GM21423 (cell line): ENCODE measurements at regions not wholly inside any gene's neighbourhood (a gene's known extent, or its start where the extent isn't known, plus 50 kb on each side); places are given as distances from the start of the nearest gene placed in this dataset.

Experiments used
- ATAC-seq: cut with Tn5 transposase; IDR thresholded peaks from one replicate; pipeline ENCODE4 v1.9.1; 2021; ENCODE audit warnings: mild to moderate bottlenecking, moderate library complexity; ENCODE audit not compliant: unreplicated experiment

- ATAC-seq: no peak
Observed at GRCh38 chr7:106485919-106486318, 175.0 kb downstream of the CCDC71L start.

GRCh38 chr7:106485031-106485551 is 175.9 kb downstream of the CCDC71L start:
- ATAC-seq: no peak

- ATAC-seq: no peak
Observed at GRCh38 chr7:106484562-106484961, 176.4 kb downstream of the CCDC71L start.

GRCh38 chr7:106482091-106482490 is 178.9 kb downstream of the CCDC71L start:
- ATAC-seq: no peak

GRCh38 chr7:106480616-106481031 is 180.3 kb downstream of the CCDC71L start:
- ATAC-seq: no peak

- peak; percentile 54 for ATAC-seq
Observed at GRCh38 chr7:106480161-106480579, 180.8 kb downstream of the CCDC71L start.

GRCh38 chr7:106476751-106477150 is 184.2 kb downstream of the CCDC71L start:
- no peak for ATAC-seq

GRCh38 chr7:106472741-106473140 is 188.0 kb upstream of the NAMPT start:
- no peak for ATAC-seq

GRCh38 chr7:106471686-106472440 is 187.1 kb upstream of the NAMPT start:
- ATAC-seq: no peak

GRCh38 chr7:106471021-106471420 is 186.2 kb upstream of the NAMPT start:
- ATAC-seq: no peak

- ATAC-seq: no peak
Observed at GRCh38 chr7:106466867-106467266, 182.1 kb upstream of the NAMPT start.

GRCh38 chr7:106465704-106466468 is 181.1 kb upstream of the NAMPT start:
- no peak for ATAC-seq

GRCh38 chr7:106464651-106465050 is 179.9 kb upstream of the NAMPT start:
- no peak for ATAC-seq

GRCh38 chr7:106463851-106464611 is 179.2 kb upstream of the NAMPT start:
- ATAC-seq: no peak

- ATAC-seq: no peak
Observed at GRCh38 chr7:106462914-106463482, 178.2 kb upstream of the NAMPT start.

GRCh38 chr7:106462365-106462859 is 177.6 kb upstream of the NAMPT start:
- ATAC-seq: no peak

GRCh38 chr7:106460792-106461254 is 176.0 kb upstream of the NAMPT start:
- ATAC-seq: no peak

- ATAC-seq: no peak
Observed at GRCh38 chr7:106459397-106460072, 174.8 kb upstream of the NAMPT start.

GRCh38 chr7:106457678-106458077 is 172.9 kb upstream of the NAMPT start:
- ATAC-seq: no peak

- ATAC-seq: no peak
Observed at GRCh38 chr7:106456329-106456728, 171.5 kb upstream of the NAMPT start.
